Dendritic cell treated with granulocyte-macrophage colony-stimulating factor and Interleukin-4, amounts not matched to agents 40 ng/mL and 50 ng/mL, for 4 days (primary cell): ENCODE measurements at regions not wholly inside any gene's neighbourhood (a gene's known extent, or its start where the extent isn't known, plus 50 kb on each side); places are given as distances from the start of the nearest gene placed in this dataset.
"Not testable (repeated sequence)": the region's sequence is repeated elsewhere in the genome, so short reads cannot be mapped to it uniquely, and the experiment has no call there.

Source experiments
- H3K27ac Mint-ChIP-seq: one replicate; pipeline ENCODE4 v1.8.0; 2022; ENCODE audit warnings: mild to moderate bottlenecking, mixed read lengths
- H3K27me3 Mint-ChIP-seq: one replicate; pipeline ENCODE4 v1.8.0; 2022; ENCODE audit warnings: mild to moderate bottlenecking, mixed read lengths
- H3K36me3 Mint-ChIP-seq: one replicate; pipeline ENCODE4 v1.8.0; 2022; ENCODE audit warnings: low read depth, mixed read lengths
- H3K4me1 Mint-ChIP-seq: one replicate; pipeline ENCODE4 v1.8.0; 2022; ENCODE audit warnings: low read depth, mixed read lengths
- H3K4me3 Mint-ChIP-seq: one replicate; pipeline ENCODE4 v1.8.0; 2022; ENCODE audit warnings: mild to moderate bottlenecking, moderate library complexity, mixed read lengths
- H3K9me3 Mint-ChIP-seq: one replicate; pipeline ENCODE4 v1.8.0; 2022; ENCODE audit warnings: mixed read lengths
- intact Hi-C: fragments of 100-400 bp; cut with micrococcal nuclease; formaldehyde crosslinking; loops from one replicate; pipeline ENCODE4 v1.15.0; 2022

- Mint-ChIP-seq H3K4me3 (no peak overlapping the region), H3K27ac (no peak overlapping the region), H3K4me1 (peaks cover 17% of the 10 kb centered on the region), H3K9me3 (peaks cover 43% of the 10 kb centered on the region), H3K27me3 (peaks cover 1% of the 10 kb centered on the region), H3K36me3 (peaks cover 12% of the 10 kb centered on the region)
- intact Hi-C loops, result loop anchor here (10.0 kb wide), 1 partner anchor 68 kb away; the partner anchor contains the start of gene CD55
These were observed 64.6 kb upstream of the CD55 start for GRCh38 chr1:207256869-207257268.

DNA sequence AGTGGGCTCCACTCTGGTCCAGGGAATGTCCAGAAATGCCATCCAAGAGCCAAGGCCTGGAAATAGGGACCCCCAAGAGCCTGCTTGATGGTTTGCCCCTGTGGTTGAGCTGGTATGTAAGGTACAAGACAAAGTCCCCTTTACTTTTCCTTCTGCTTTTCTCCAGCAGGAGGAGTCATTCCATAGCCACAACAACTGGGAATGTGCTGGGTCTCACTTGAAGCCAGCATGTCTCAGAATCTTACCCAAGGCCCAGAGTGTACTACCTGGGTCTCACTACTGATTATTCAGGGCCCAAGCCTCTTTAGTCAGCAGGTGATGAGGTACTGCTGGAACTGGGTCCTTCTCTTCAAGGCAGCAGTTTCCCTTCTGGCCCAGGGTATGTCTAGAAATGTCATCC, 62.1 kb upstream of the CD55 start:
- Mint-ChIP-seq H3K27ac (no peak overlapping the region), H3K36me3 (peaks cover 12% of the 10 kb centered on the region), H3K4me3 (no peak overlapping the region), H3K9me3 (peaks cover 28% of the 10 kb centered on the region), H3K27me3 (peaks cover 1% of the 10 kb centered on the region), H3K4me1 (peaks cover 17% of the 10 kb centered on the region)
- intact Hi-C loops, result loop anchor here (2.0 to 10.0 kb wide), 2 partner anchors 65 to 239 kb away; partner anchors contain the start of gene CD55

GRCh38 chr1:207261971-207262370, 59.5 kb upstream of the CD55 start:
- Mint-ChIP-seq H3K27ac (no peak overlapping the region), H3K4me1 (peaks cover 7% of the 10 kb centered on the region), H3K4me3 (no peak overlapping the region), H3K9me3 (peaks cover 3% of the 10 kb centered on the region), H3K36me3 (peaks cover 1% of the 10 kb centered on the region), H3K27me3 (no peaks in the 10 kb centered on the region)
- intact Hi-C loops, result no loop called here

- intact Hi-C loops, H3K4me1 Mint-ChIP-seq, H3K36me3 Mint-ChIP-seq, H3K27ac Mint-ChIP-seq, H3K27me3 Mint-ChIP-seq, H3K9me3 Mint-ChIP-seq, H3K4me3 Mint-ChIP-seq: not testable (repeated sequence)
These were observed 58.6 kb upstream of the CD55 start for GRCh38 chr1:207262891-207263290.

DNA sequence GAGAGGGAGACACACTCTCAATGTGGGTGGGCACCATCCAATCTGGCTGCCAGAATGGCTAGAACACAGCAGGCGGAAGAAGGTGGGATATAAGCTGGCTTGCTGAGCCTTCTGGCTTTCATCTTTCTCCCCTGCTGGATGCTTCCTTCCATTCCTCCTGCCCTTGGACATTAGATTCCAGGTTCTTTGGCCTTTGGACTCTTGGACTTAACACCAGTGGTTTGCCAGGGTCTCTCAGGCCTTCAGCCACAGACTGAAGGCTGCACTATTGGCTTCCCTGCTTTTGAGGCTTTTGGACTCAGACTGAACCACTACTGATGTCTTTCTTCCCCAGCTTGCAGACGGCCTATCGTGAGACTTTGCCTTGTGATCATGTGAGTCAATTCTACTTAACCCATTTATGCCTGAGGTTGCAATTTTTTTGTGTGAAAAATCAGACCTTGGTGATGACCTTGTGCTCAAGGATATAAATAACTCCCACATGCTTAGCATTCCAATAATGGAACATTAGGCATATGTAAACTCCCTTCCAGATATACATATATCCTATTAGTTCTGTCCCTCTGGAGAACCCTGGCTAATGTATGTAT, 56.7 kb upstream of the CD55 start:
- no peaks in the 10 kb centered on the region for H3K27me3 Mint-ChIP-seq
- H3K4me1 Mint-ChIP-seq, result no peaks in the 10 kb centered on the region
- H3K4me3 Mint-ChIP-seq, result no peak overlapping the region
- H3K9me3 Mint-ChIP-seq, result no peaks in the 10 kb centered on the region
- H3K36me3 Mint-ChIP-seq, result no peaks in the 10 kb centered on the region
- no peak overlapping the region for H3K27ac Mint-ChIP-seq
- intact Hi-C loops, result no loop called here

GRCh38 chr1:207268337-207268736, 53.1 kb upstream of the CD55 start:
- Mint-ChIP-seq H3K4me3 (no peak overlapping the region), H3K9me3 (no peaks in the 10 kb centered on the region), H3K27me3 (no peaks in the 10 kb centered on the region), H3K27ac (no peak overlapping the region), H3K36me3 (no peaks in the 10 kb centered on the region), H3K4me1 (no peaks in the 10 kb centered on the region)
- intact Hi-C loops, result no loop called here

DNA sequence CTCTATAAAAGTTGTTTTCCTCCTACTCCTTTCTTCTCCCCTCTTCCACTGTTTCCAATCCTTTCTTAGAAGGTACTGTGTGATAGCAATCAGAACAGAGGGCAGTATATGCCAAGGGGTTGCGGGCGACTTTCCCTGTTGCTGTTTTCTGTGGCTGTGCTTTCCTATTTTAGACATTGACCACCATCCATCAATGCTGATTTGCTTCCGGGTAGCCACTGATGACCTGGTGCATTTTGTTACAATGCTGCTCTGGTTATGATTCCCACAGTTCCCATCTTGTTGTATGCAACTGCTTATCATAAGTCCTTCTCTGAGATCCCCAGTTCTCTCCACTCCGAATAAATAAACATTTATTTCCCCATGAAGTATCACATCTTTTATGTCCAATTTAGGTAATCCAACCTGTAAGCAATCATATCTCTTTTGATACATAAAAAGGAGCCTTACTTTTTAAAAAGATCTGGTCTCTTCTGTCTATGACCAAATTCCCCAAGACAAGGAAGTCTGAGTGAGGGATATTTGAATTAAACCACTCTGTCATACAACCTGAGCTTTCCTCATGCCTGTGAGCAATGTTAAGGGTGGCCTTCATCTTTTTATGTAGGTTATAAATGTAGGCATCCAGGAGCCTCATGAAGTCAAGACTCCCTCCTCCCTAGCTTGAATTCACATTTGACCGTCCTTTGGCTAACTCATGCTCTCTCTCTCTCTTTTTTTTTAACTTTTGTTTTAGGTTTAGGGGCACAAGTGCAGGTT, 52.5 kb upstream of the CD55 start:
- Mint-ChIP-seq H3K36me3 (no peaks in the 10 kb centered on the region), H3K4me1 (no peaks in the 10 kb centered on the region), H3K27ac (no peak overlapping the region), H3K27me3 (no peaks in the 10 kb centered on the region), H3K9me3 (no peaks in the 10 kb centered on the region), H3K4me3 (no peak overlapping the region)
- intact Hi-C loops, result no loop called here
